GM12874 (cell line): ENCODE measurements at regions not wholly inside any gene's neighbourhood (a gene's known extent, or its start where the extent isn't known, plus 50 kb on each side); places are given as distances from the start of the nearest gene placed in this dataset.

Source experiments
- TF ChIP-seq, protein P1 (sequence below): IDR thresholded peaks from 2 replicates; pipeline ENCODE4 v1.5.1; 2011; ENCODE audit warnings: low read depth, mild to moderate bottlenecking, control low read depth, low read length, moderate library complexity; ENCODE audit not compliant: insufficient read depth

GRCh38 chr5:39941416-39941815 lies 516.6 kb upstream of the DAB2 start:
- TF ChIP-seq, protein P1, sequence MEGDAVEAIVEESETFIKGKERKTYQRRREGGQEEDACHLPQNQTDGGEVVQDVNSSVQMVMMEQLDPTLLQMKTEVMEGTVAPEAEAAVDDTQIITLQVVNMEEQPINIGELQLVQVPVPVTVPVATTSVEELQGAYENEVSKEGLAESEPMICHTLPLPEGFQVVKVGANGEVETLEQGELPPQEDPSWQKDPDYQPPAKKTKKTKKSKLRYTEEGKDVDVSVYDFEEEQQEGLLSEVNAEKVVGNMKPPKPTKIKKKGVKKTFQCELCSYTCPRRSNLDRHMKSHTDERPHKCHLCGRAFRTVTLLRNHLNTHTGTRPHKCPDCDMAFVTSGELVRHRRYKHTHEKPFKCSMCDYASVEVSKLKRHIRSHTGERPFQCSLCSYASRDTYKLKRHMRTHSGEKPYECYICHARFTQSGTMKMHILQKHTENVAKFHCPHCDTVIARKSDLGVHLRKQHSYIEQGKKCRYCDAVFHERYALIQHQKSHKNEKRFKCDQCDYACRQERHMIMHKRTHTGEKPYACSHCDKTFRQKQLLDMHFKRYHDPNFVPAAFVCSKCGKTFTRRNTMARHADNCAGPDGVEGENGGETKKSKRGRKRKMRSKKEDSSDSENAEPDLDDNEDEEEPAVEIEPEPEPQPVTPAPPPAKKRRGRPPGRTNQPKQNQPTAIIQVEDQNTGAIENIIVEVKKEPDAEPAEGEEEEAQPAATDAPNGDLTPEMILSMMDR = no peak

- TF ChIP-seq, protein P1 = no peak
Measured at GRCh38 chr5:39934830-39935229, 510.1 kb upstream of the DAB2 start.

GRCh38 chr5:39933061-39933460 lies 508.3 kb upstream of the DAB2 start:
- TF ChIP-seq, protein P1 = no peak

DNA sequence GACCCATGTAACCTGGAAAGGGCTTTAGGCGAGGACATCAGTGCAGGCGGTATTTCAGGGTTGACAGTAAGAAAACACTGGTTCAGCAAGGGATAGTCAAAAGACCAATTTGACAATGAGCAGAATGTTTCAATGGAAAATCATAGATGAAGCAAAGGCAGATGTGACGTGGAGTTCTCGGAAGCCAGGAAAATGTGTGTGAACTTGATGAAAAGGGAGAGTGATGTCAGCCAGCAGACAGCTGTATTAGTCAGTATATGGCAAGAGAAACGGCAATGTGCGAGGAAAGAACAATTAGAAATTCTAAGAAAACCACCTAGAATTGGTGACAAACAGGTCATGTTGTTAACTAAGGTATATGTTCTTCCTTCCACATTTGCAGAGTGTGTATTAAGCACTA lies 503.9 kb upstream of the DAB2 start:
- TF ChIP-seq, protein P1 = no peak

DNA sequence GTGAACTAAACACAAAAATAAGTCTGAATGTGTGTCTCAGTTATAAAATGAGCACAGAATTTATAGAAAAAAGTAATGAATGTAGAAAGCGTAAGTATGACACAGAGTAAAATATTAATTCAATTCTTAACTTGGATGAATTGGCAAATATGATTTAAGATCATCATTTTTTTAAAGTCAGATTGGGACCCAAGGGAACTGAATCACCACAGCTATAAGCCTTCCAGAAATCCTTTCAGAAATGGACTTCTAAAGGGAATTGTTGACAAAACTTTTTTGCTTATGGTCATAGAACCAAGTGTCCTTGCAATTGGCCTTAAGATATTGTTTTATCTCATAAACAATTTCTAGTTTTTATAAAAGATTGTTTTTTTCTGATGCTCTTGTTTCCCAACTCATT lies 495.1 kb upstream of the DAB2 start:
- TF ChIP-seq, protein P1 = no peak

GRCh38 chr5:39912906-39913305 lies 488.1 kb upstream of the DAB2 start:
- TF ChIP-seq, protein P1 = no peak

DNA sequence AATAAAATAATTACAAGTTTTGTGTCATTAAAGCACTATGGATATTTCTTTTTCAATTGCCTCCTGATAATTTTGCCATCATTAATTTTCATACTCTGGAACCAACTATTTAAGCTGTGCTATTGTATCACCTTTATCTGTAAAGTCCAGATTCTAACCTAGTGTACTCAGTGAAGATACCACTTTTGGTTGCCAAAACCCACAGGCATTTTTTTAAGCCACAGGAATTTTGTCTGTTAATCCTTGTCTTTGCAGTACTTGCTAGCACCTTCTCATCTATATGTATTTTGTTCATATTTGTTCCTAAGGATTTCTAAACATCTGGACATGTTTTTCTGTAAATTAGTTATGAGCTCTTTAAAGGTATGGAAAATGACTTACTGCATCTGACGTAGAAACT lies 481.4 kb upstream of the DAB2 start:
- TF ChIP-seq, protein P1 = no peak

DNA sequence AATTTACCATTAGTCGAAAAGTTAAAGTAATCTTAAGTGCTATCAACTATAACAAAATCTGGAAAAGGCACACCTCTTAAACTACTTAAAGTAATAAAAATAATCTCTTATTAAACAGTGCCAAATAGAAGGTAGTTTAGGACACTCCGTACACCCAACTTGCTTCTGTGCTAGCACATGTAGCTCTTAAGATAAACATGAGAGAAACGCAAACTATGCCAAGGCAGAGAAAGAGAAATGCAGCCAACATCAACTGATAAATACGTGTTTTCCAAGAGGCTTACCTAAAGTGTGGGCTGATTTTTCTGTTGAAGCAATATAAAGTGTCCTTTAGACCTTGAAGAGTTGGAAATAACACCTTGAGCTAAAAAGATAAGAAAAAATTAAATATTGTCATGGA lies 480.6 kb upstream of the DAB2 start:
- TF ChIP-seq, protein P1 = no peak
